HG03103 (cell line): ENCODE measurements at regions not wholly inside any gene's neighbourhood (a gene's known extent, or its start where the extent isn't known, plus 50 kb on each side); places are given as distances from the start of the nearest gene placed in this dataset.

Experiments
- ATAC-seq: cut with Tn5 transposase; IDR thresholded peaks from one replicate; pipeline ENCODE4 v1.9.1; 2021; ENCODE audit warnings: low read depth; ENCODE audit not compliant: unreplicated experiment

- no peak for ATAC-seq
Measured at GRCh38 chr12:88310069-88310468, 168.0 kb downstream of the TMTC3 start.

GRCh38 chr12:88310666-88311065 is 168.6 kb downstream of the TMTC3 start:
- no peak for ATAC-seq

- no peak for ATAC-seq
Measured at GRCh38 chr12:88313554-88313953, 171.4 kb downstream of the TMTC3 start.

DNA sequence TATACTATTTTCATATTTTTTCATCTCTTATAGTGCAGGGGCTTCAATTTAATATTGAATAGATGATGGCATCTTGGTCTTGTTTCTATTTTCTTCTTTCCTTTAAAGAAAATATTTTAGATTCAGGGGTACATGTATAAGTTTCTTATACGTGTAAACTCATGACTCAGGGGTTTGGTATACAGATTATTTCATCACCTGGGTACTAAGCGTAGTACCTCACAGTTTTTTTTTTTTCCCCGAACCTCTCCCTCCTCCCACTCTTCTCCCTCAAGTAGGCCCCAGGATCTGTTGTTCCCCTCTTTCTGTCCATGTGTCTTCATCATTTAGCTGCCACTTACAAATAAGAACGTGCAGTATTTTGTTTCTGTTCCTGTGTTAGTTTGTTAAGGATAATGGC is 172.6 kb downstream of the TMTC3 start:
- ATAC-seq, result no peak

GRCh38 chr12:88318726-88319125 is 176.6 kb downstream of the TMTC3 start:
- no peak for ATAC-seq

DNA sequence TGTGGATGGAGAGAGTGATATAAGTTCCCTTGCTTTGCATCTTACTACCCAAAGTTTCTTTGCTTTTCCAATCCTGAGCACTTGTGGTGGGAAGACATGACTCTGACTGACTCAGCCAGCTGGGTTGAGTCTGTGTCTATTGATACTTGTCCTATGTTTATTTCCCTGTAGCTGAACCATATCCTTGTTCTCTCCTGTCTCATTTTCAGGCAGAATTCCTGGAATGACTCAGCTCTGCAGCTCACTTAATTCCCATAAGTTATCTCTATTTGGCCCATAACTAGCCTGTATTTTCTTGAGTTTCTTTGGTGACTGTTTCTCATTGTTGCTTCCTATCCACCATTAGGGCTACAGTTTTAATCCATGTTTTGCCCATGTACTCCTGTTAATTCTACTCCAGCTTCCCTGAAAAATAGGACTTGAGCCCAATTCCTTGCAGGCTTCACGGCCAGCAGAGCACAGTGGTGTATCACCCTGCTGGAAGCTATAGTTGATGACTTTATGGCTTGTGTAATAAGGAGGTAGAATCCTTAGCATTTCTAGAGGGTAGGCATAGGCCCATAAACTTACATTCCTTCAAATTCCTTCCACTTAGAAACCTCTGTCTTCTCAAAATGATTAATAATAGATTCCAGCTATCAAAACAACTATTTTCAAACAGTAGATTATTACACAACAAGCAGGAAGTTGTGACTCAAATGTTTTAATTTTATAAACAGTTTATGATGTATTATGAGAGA is 183.1 kb downstream of the TMTC3 start:
- no peak for ATAC-seq

DNA sequence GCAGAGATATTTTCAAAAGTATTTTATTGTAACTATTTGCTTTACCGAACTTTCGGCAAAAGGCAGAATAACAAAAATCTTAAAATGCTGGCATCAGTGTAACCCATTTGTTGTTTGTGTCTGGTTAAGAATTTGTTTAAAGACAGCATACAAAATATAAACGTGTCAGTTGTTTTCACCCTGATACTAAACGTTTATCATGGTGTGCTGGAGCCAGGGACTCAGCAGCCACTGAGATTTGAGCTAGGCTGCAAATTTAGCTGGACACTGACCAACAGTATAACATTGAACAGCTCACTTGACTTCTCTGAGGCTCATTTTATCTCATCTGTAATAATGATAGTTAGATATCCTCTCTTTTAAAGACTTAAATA is 183.7 kb downstream of the TMTC3 start:
- no peak for ATAC-seq

- no peak for ATAC-seq
Measured at GRCh38 chr12:88327276-88327675, 185.2 kb downstream of the TMTC3 start.

- ATAC-seq, result no peak
Measured at GRCh38 chr12:88328090-88328489, 186.0 kb downstream of the TMTC3 start.

DNA sequence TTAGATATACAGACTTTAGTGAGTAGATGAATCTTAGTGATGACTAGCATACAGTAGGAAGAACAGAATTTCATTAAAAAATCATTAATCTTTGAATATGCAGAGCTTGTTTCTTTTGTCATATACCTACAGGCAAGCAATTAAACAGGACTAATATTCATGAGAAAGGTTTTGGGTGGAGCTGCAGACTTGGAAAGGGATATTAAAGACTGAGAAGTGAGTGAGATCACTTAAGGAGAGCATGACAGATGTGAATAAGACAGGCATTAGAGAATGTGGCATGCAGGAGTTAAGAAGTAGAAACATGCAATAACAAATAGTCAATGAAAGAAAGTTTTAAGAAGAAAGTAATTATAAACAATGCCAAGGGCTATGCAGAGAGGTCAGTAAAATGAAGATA is 187.7 kb downstream of the TMTC3 start:
- ATAC-seq, result no peak

DNA sequence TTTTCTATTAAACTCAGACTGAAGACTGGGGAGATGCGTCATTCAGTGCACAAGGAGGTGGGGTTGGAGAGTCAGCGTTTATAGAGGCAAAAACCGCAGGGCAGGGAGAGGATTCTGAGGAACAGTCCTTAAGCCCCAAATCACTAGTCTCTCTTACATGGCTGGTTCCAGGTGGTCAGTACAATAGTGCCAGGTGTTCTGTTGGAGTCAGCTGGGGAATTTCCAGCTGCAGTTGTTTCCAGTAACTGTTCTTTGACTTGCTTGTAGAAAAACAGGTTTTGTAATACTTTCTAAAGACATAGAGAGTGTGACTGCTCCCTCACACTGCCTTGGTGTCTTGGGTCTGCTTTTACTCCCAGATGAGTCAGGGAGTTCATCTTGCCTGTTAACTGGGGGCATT is 192.2 kb downstream of the TMTC3 start:
- peak; percentile 40 for ATAC-seq

- ATAC-seq, result no peak
Measured at GRCh38 chr12:88336076-88336739, 194.1 kb downstream of the TMTC3 start.

- no peak for ATAC-seq
Measured at GRCh38 chr12:88338486-88338885, 196.4 kb downstream of the TMTC3 start.

- no peak for ATAC-seq
Measured at GRCh38 chr12:88339254-88339949, 197.3 kb downstream of the TMTC3 start.

DNA sequence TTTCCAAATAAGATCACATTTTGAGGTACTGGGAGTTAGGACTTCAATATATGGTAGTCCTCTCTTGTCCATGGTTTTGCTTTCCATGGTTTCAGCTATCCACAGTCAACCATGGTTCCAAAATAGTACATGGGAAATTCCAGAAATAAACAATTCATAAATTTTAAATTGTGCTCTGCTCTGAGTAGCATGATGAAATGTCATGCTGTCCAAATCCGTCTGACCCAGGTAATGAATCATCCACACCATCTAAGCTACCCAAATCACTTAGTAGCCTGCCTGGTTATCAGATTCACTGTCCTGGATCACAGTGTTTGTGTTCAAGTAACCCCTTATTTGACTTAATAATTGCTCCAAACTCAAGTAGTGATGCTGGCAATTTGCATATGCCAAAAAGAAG is 197.9 kb downstream of the TMTC3 start:
- ATAC-seq, result no peak

DNA sequence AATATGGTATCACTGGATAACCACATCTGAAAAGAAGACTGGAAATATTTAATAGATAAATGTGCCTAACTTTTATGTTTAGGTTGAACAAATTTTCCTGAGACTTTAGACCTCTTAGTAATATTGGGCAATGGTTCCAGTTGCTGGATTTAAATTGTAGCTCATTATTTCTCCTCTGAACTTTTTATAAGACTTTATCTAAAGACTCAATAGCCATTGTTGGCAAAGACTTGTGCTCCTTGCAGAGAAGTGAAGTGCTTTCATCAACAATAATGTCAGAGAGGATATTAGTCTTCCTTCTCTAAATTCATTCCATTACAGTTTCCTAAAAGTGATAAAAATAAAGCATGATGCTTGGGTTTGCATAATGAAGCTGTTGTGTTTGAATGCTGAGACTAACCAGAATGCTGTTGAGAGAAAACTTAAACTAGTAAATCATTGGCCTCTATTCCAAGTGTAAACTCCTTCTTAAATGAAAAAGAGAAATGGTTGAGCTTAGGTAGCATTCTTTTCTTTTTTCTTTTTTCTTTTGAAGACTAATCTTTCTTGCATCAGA is 200.2 kb downstream of the TMTC3 start:
- ATAC-seq, result no peak

DNA sequence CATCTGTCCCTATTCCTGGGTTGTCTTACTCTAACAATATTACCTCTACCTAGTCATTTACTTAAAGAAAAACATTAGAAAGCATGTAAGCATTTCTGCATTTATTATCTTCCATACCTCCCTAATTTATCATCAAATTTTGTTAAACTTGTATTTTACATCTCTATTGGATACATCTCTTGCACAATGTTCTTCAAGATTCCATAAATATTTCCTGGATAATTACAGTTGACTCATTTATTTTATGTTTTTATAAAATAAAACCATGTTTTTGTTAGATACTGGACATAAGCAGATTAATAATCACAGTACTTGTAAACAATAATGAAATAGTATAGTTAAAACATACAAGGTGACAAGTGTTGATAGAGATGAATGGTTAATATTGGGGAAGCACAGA is 209.0 kb downstream of the TMTC3 start:
- ATAC-seq, result no peak

DNA sequence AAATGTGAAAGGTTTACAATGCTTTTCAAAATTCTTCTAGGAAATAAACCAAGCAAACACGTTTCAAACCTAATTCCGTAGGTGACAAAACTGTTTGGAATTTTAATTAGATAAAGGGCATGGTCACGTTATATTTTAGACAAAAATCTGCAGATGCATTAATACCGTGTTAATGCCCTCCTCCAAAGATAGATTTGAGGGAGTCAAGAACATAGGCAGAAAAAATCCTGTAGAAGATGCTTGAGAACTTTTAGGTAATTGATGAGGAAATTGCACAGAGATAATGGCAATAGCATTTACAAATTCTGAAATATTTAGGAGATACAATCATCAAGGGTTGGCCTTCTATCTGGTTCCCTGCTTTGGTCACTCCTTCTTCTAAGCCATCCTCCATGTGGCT is 212.6 kb downstream of the TMTC3 start:
- no peak for ATAC-seq

DNA sequence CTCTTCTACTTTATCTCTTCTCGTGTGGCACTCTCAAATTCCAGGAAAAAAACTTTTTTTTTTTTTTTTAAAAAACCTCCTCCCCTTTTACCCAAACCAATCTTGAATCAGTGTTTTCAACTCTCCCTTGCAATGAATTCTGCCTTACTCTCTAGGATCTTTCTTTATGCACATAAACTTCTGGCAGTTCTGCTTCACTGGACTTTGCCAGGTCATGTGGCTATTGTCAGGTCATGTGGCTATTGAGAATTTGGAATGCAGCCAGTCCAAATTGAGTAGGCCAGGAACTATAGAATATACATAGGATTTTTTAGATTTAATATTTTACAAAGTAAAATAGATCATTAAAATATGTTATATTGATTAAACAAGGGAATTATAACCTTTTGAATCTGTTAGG is 218.2 kb downstream of the TMTC3 start:
- ATAC-seq, result no peak

GRCh38 chr12:88361493-88361892 is 218.8 kb downstream of the KITLG start:
- ATAC-seq, result no peak

GRCh38 chr12:88362439-88362838 is 217.8 kb downstream of the KITLG start:
- ATAC-seq, result no peak

- no peak for ATAC-seq
Measured at GRCh38 chr12:88365403-88365802, 214.9 kb downstream of the KITLG start.
